GM06990 (cell line): ENCODE measurements at regions not wholly inside any gene's neighbourhood (a gene's known extent, or its start where the extent isn't known, plus 50 kb on each side); places are given as distances from the start of the nearest gene placed in this dataset.

ENCODE experiments used
- DNase-seq: peaks from one replicate; pipeline ENCODE4 v3.0.0-alpha.2; 2011; ENCODE audit not compliant: insufficient read length; ENCODE audit errors: extremely low read depth
- H3K27me3 ChIP-seq: replicated peaks from 2 replicates; pipeline ENCODE4 v1.6.0; 2011; ENCODE audit warnings: low read length; ENCODE audit not compliant: control insufficient read depth, insufficient read depth
- H3K36me3 ChIP-seq: 2 replicates; pipeline ENCODE4 v1.5.1; 2011; ENCODE audit warnings: low read length; ENCODE audit not compliant: control insufficient read depth, insufficient read depth
- H3K4me3 ChIP-seq: replicated peaks from 2 replicates; pipeline ENCODE4 v1.5.1; 2011; ENCODE audit warnings: low read depth, mild to moderate bottlenecking, control low read depth, low read length
- TF ChIP-seq, protein P1 (sequence below): IDR thresholded peaks from 2 replicates; pipeline ENCODE4 v1.5.1; 2011; ENCODE audit warnings: low read length, control low read depth, mild to moderate bottlenecking, inconsistent platforms; ENCODE audit not compliant: insufficient read depth, poor library complexity, severe bottlenecking

GRCh38 chrX:49756692-49757091, 60.9 kb upstream of the PAGE1 start:
- H3K36me3 ChIP-seq = no peaks in the 10 kb centered on the region
- no peak for DNase-seq
- TF ChIP-seq, protein P1, sequence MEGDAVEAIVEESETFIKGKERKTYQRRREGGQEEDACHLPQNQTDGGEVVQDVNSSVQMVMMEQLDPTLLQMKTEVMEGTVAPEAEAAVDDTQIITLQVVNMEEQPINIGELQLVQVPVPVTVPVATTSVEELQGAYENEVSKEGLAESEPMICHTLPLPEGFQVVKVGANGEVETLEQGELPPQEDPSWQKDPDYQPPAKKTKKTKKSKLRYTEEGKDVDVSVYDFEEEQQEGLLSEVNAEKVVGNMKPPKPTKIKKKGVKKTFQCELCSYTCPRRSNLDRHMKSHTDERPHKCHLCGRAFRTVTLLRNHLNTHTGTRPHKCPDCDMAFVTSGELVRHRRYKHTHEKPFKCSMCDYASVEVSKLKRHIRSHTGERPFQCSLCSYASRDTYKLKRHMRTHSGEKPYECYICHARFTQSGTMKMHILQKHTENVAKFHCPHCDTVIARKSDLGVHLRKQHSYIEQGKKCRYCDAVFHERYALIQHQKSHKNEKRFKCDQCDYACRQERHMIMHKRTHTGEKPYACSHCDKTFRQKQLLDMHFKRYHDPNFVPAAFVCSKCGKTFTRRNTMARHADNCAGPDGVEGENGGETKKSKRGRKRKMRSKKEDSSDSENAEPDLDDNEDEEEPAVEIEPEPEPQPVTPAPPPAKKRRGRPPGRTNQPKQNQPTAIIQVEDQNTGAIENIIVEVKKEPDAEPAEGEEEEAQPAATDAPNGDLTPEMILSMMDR = no peak
- no peak overlapping the region for H3K4me3 ChIP-seq
- no peaks in the 10 kb centered on the region for H3K27me3 ChIP-seq

- TF ChIP-seq, protein P1 = peak; percentile 85
- H3K4me3 ChIP-seq = no peak overlapping the region
- H3K27me3 ChIP-seq = no peaks in the 10 kb centered on the region
- no peaks in the 10 kb centered on the region for H3K36me3 ChIP-seq
- DNase-seq = no peak
Observed at GRCh38 chrX:49754233-49754857, 58.6 kb upstream of the PAGE1 start.

DNA sequence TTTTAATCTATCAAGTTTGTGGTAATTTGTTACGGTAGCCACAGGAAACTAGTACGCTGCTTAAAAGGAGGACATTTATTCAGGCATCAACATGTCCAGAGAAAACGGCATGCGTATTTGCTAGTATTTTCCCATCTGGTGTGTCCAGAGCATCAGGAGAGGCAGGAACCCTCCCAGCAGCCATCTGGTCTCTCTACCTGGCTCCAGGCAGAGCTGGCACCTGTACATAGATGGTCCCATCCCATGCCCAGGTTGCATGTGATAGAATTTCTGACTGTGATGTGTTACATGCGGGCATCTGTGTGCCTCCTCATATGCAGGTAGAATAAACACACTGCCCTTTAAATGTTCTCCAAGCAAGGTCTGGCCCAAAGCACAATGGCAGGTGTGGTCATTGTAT, 57.9 kb upstream of the PAGE1 start:
- TF ChIP-seq, protein P1 = no peak
- H3K27me3 ChIP-seq = no peaks in the 10 kb centered on the region
- no peak for DNase-seq
- no peak overlapping the region for H3K4me3 ChIP-seq
- H3K36me3 ChIP-seq = no peaks in the 10 kb centered on the region

DNA sequence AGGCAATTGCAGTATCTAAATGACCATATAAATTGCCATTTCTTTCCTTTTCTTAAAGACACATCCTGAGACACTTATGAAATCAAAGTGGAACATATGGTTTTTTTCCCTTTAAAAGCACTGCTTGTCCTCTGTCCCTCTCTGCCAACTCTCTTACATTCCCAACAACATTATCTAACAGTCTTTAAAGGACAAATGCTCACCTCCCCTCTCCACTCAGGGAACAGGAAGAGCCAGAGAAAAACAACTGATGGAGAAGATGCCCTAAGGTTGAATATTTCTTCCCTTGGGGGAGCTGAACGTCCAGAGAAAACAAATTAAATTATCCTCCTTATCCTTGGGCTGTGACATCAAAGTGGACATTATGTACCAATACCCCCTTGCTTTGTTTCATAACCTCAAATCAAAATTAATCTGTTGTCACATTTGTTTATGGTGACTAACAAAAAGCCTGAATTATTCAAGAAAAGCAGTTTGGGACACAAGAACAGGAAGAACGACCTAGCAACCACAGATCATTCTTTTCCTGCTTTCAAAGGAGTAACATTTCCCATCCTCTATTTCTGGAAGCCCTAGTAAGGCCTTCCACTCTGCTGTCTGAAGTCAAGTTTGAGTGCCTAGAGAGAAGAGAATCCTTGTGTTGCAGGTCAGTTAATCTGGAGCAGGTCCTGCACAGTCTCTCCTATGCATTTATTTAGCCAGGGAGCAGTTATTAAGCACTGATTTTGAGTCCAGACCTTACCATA, 52.6 kb upstream of the PAGE1 start:
- Histone ChIP-seq H3K4me3 (no peak overlapping the region), H3K36me3 (no peaks in the 10 kb centered on the region), H3K27me3 (no peaks in the 10 kb centered on the region)
- TF ChIP-seq, protein P1 = no peak
- no peak for DNase-seq

- H3K4me3 ChIP-seq = no peak overlapping the region
- DNase-seq = no peak
- no peaks in the 10 kb centered on the region for H3K27me3 ChIP-seq
- TF ChIP-seq, protein P1 = no peak
- H3K36me3 ChIP-seq = no peaks in the 10 kb centered on the region
Observed at GRCh38 chrX:49746306-49746705, 50.5 kb upstream of the PAGE1 start.
